Endothelial cell of umbilical vein (primary cell): ENCODE measurements at regions not wholly inside any gene's neighbourhood (a gene's known extent, or its start where the extent isn't known, plus 50 kb on each side); places are given as distances from the start of the nearest gene placed in this dataset.

ENCODE experiments used
- EZH2 ChIP-seq: IDR thresholded peaks from 2 replicates; pipeline ENCODE4 v1.6.1; 2012; ENCODE audit warnings: borderline replicate concordance, low read depth, mild to moderate bottlenecking, moderate library complexity, low read length, inconsistent platforms; ENCODE audit not compliant: severe bottlenecking
- FOS ChIP-seq: IDR thresholded peaks from 2 replicates; pipeline ENCODE4 v1.6.1; 2011; ENCODE audit warnings: mild to moderate bottlenecking, low read length, moderate library complexity, borderline replicate concordance; ENCODE audit not compliant: insufficient read depth
- JUN ChIP-seq: IDR thresholded peaks from 2 replicates; pipeline ENCODE4 v1.6.1; 2011; ENCODE audit warnings: borderline replicate concordance, low read depth; ENCODE audit not compliant: insufficient read length, insufficient read depth
- MAX ChIP-seq: IDR thresholded peaks from 2 replicates; pipeline ENCODE4 v1.6.1; 2011; ENCODE audit not compliant: insufficient read depth, insufficient read length
- MYC ChIP-seq: IDR thresholded peaks from one replicate; pipeline ENCODE4 v1.6.1; 2011; ENCODE audit warnings: mild to moderate bottlenecking, low read depth, low read length
- POLR2A ChIP-seq: IDR thresholded peaks from 2 replicates; pipeline ENCODE4 v1.6.1; 2012; ENCODE audit warnings: low read depth, mild to moderate bottlenecking, control low read depth, low read length
- POLR2AphosphoS5 ChIP-seq: IDR thresholded peaks from 2 replicates; pipeline ENCODE4 v1.6.1; 2012; ENCODE audit warnings: low read depth, mild to moderate bottlenecking, control low read depth, low read length, moderate library complexity; ENCODE audit not compliant: insufficient read depth
- TF ChIP-seq, protein P1 (sequence below), 2 donors: IDR thresholded peaks; 1 replicate in 1 of 2; 2 replicates in 1 of 2; pipeline ENCODE4 v1.5.1; 2011; ENCODE audit warnings: low read length in 2 of 2, mild to moderate bottlenecking in 2 of 2, moderate library complexity in 2 of 2, control low read depth in 1 of 2, inconsistent platforms in 1 of 2, low read depth in 1 of 2; ENCODE audit not compliant: insufficient read depth in 1 of 2; ENCODE audit errors: extremely low read depth in 1 of 2

DNA sequence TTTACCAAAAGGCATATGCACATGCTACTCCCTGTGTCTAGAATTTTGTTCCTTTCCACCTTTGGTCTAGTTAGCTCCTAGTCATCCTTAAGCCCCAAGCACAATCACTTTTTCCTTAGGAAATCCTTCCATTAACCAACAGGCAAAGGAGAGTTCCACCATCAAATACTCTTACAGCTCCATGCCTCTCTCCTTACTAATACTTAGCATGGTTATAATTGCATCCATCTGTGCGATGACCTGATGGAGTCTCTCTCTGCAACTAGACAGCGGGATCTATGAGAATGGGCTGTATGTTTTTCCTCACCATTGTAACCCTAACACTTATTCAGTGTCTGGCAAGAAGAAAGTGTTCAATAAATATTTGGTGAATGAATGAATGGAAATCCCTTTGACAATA is 69.3 kb upstream of the SMAD3 start:
- TF ChIP-seq, protein P1, sequence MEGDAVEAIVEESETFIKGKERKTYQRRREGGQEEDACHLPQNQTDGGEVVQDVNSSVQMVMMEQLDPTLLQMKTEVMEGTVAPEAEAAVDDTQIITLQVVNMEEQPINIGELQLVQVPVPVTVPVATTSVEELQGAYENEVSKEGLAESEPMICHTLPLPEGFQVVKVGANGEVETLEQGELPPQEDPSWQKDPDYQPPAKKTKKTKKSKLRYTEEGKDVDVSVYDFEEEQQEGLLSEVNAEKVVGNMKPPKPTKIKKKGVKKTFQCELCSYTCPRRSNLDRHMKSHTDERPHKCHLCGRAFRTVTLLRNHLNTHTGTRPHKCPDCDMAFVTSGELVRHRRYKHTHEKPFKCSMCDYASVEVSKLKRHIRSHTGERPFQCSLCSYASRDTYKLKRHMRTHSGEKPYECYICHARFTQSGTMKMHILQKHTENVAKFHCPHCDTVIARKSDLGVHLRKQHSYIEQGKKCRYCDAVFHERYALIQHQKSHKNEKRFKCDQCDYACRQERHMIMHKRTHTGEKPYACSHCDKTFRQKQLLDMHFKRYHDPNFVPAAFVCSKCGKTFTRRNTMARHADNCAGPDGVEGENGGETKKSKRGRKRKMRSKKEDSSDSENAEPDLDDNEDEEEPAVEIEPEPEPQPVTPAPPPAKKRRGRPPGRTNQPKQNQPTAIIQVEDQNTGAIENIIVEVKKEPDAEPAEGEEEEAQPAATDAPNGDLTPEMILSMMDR (IDR thresholded peaks at IDR 0.05; ENCODE audit: extremely low read depth in 1 of 2, insufficient read depth in 1 of 2, low read depth in 1 of 2, low read length in 2 of 2), result no peak
- no peak for TF ChIP-seq POLR2AphosphoS5
- no peak for TF ChIP-seq JUN
- no peak for TF ChIP-seq POLR2A
- TF ChIP-seq MAX, result no peak
- no peak for TF ChIP-seq MYC
- no peak for TF ChIP-seq EZH2
- TF ChIP-seq FOS, result no peak
